ENCODE measurements at regions not wholly inside any gene's neighbourhood (a gene's known extent, or its start where the extent isn't known, plus 50 kb on each side); places are given as distances from the start of the nearest gene placed in this dataset.

- H3K27ac ChIP-seq, result peak overlapping the region in 3 of 21 experiments; percentile 15 to 73 (median 46)
- H3K4me3 ChIP-seq, result no peak overlapping the region
Measured at GRCh38 chr4:119834906-119835612, 206.5 kb upstream of the PDE5A start.

- H3K4me3 ChIP-seq, result no peak overlapping the region
- H3K27ac ChIP-seq, result peak overlapping the region in 1 of 21 experiments; percentile 38
Measured at GRCh38 chr4:119833611-119834010, 205.0 kb upstream of the PDE5A start.

GRCh38 chr4:119832776-119833175, 204.2 kb upstream of the PDE5A start:
- Histone ChIP-seq H3K27ac (peak overlapping the region in 3 of 21 experiments; percentile 10 to 38 (median 25)), H3K4me3 (no peak overlapping the region)

- no peak overlapping the region for H3K4me3 ChIP-seq
- H3K27ac ChIP-seq, result no peak overlapping the region
Measured at GRCh38 chr4:119829326-119829725, 200.7 kb upstream of the PDE5A start.

GRCh38 chr4:119825696-119826095, 197.1 kb upstream of the PDE5A start:
- no peak overlapping the region for H3K4me3 ChIP-seq
- no peak overlapping the region for H3K27ac ChIP-seq

- Histone ChIP-seq H3K27ac (no peak overlapping the region), H3K4me3 (no peak overlapping the region)
Measured at GRCh38 chr4:119823891-119824290, 195.3 kb upstream of the PDE5A start.

- no peak overlapping the region for H3K27ac ChIP-seq
- no peak overlapping the region for H3K4me3 ChIP-seq
Measured at GRCh38 chr4:119823045-119823444, 194.4 kb upstream of the PDE5A start.

GRCh38 chr4:119816473-119816872, 187.9 kb upstream of the PDE5A start:
- Histone ChIP-seq H3K27ac (no peak overlapping the region), H3K4me3 (no peak overlapping the region)

GRCh38 chr4:119810001-119810400, 181.4 kb upstream of the PDE5A start:
- H3K4me3 ChIP-seq, result no peak overlapping the region
- H3K27ac ChIP-seq, result no peak overlapping the region

GRCh38 chr4:119804404-119804803, 175.8 kb upstream of the PDE5A start:
- Histone ChIP-seq H3K27ac (no peak overlapping the region), H3K4me3 (no peak overlapping the region)

GRCh38 chr4:119797238-119797894, 168.8 kb upstream of the PDE5A start:
- Histone ChIP-seq H3K27ac (no peak overlapping the region), H3K4me3 (no peak overlapping the region)

GRCh38 chr4:119795986-119796578, 167.5 kb upstream of the PDE5A start:
- Histone ChIP-seq H3K27ac (no peak overlapping the region), H3K4me3 (no peak overlapping the region)

- no peak overlapping the region for H3K27ac ChIP-seq
Measured at GRCh38 chr4:119794681-119795080, 166.1 kb upstream of the PDE5A start.

GRCh38 chr4:119794113-119794512, 165.5 kb upstream of the PDE5A start:
- no peak overlapping the region for H3K27ac ChIP-seq
- H3K4me3 ChIP-seq, result no peak overlapping the region

More at GRCh38 chr4:119794681-119795080, 166.1 kb upstream of the PDE5A start:
- H3K4me3 ChIP-seq, result no peak overlapping the region

GRCh38 chr4:119788349-119789266, 160.0 kb upstream of the PDE5A start:
- H3K27ac ChIP-seq, result no peak overlapping the region

GRCh38 chr4:119785963-119786362, 157.4 kb upstream of the PDE5A start:
- H3K27ac ChIP-seq, result no peak overlapping the region
- H3K4me3 ChIP-seq, result no peak overlapping the region

More at GRCh38 chr4:119788349-119789266, 160.0 kb upstream of the PDE5A start:
- no peak overlapping the region for H3K4me3 ChIP-seq

GRCh38 chr4:119783189-119783983, 154.8 kb upstream of the PDE5A start:
- no peak overlapping the region for H3K27ac ChIP-seq
- H3K4me3 ChIP-seq, result no peak overlapping the region

- H3K4me3 ChIP-seq, result no peak overlapping the region
- no peak overlapping the region for H3K27ac ChIP-seq
Measured at GRCh38 chr4:119781044-119781443, 152.4 kb upstream of the PDE5A start.

- no peak overlapping the region for H3K4me3 ChIP-seq
- no peak overlapping the region for H3K27ac ChIP-seq
Measured at GRCh38 chr4:119774840-119775239, 146.2 kb upstream of the PDE5A start.
